Sigmoid colon (tissue), 4 donors: ENCODE measurements at regions not wholly inside any gene's neighbourhood (a gene's known extent, or its start where the extent isn't known, plus 50 kb on each side); places are given as distances from the start of the nearest gene placed in this dataset.

Experiments used
- CTCF ChIP-seq, 4 experiments: fragments of 450-650 bp in 3 of 4; fragments of 200-600 bp in 1 of 4; IDR thresholded peaks; one replicate each; pipeline ENCODE4 v1.5.1; 2016 to 2019; ENCODE audit warnings: antibody characterized with exemption in 4 of 4, mild to moderate bottlenecking in 3 of 4, moderate library complexity in 2 of 4
- EP300 ChIP-seq, 4 donors: sonication (generic); formaldehyde crosslinking; IDR thresholded peaks; one replicate each; pipeline ENCODE4 v1.6.1; 2017; ENCODE audit warnings: antibody characterized with exemption in 4 of 4
- POLR2A ChIP-seq, 2 donors: fragments of 450-650 bp; IDR thresholded peaks; one replicate each; pipeline ENCODE4 v1.6.1; 2016; ENCODE audit warnings: antibody characterized with exemption in 2 of 2, mild to moderate bottlenecking in 2 of 2, moderate library complexity in 2 of 2
- POLR2AphosphoS5 ChIP-seq, 4 donors: sonication (generic); formaldehyde crosslinking; IDR thresholded peaks; one replicate each; pipeline ENCODE4 v1.6.1; 2017; ENCODE audit warnings: antibody characterized with exemption in 4 of 4

DNA sequence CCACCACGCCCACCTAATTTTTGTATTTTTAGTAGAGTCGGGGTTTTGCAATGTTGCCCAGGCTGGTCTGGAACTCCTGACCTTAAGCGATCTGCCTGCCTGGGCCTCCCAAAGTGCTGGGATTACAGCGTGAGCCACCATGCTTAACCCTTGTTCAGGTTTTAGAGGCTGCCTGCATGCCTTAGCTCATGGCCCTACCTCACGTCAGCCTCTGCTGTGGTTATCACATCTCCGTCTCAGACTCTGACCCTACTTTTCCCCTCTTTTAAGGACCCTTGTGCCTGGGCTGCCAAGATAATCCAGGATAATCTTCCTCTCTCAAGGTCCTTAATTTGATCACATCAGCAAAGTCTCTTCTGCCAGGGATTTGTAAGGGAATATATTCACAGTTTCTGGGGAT lies 98.2 kb upstream of the PMAIP1 start:
- TF ChIP-seq CTCF (IDR thresholded peaks at IDR 0.05), result no peak
- TF ChIP-seq POLR2A (IDR thresholded peaks at IDR 0.05), result no peak
- no peak for TF ChIP-seq EP300 (IDR thresholded peaks at IDR 0.05)
- TF ChIP-seq POLR2AphosphoS5 (IDR thresholded peaks at IDR 0.05), result no peak
